ENCODE measurements at regions not wholly inside any gene's neighbourhood (a gene's known extent, or its start where the extent isn't known, plus 50 kb on each side); places are given as distances from the start of the nearest gene placed in this dataset.

- no peak overlapping the region for H3K4me3 ChIP-seq (ENCODE audit: low read depth in 2 of 2, low read length in 2 of 2)
- CTCF ChIA-PET, result no interaction called here
- in situ Hi-C loops (cut with HindIII; ENCODE audit: low pct_unique_long_range_greater_than_20kb, low sequenced_read_pairs) (no loop called here), intact Hi-C loops (cut with micrococcal nuclease; ENCODE audit: unreplicated experiment) (no loop called here)
- H3K36me3 ChIP-seq (ENCODE audit: control insufficient read depth, insufficient read depth, low read length), result no peaks in the 10 kb centered on the region
- no TSS peak for BruUV-seq (replicated peaks)
- no peaks in the 10 kb centered on the region for H3K9me3 ChIP-seq (ENCODE audit: control insufficient read depth, insufficient read depth, low read depth, low read length)
- no peak for TF ChIP-seq TCF7L2 (IDR thresholded peaks at IDR 0.05; ENCODE audit: low read depth, low read length)
- no peak for TF ChIP-seq POLR2AphosphoS5 (IDR thresholded peaks at IDR 0.05; ENCODE audit: low read depth, low read length)
- no peak for TF ChIP-seq REST (IDR thresholded peaks at IDR 0.05; ENCODE audit: insufficient read depth in 1 of 2, low read depth in 2 of 2, low read length in 1 of 2)
- no peak for TF ChIP-seq SIN3A (IDR thresholded peaks at IDR 0.05; ENCODE audit: borderline replicate concordance, insufficient read depth, low read depth, low read length)
- TF ChIP-seq CTCF (IDR thresholded peaks at IDR 0.05), result no peak
- POLR2A ChIA-PET, result no interaction called here
- no peak for ATAC-seq
- no peaks in the 10 kb centered on the region for H3K4me1 ChIP-seq (ENCODE audit: control insufficient read depth, insufficient read depth, low read length)
- no peak for DNase-seq (ENCODE audit: low read depth, low spot score)
- no peaks in the 10 kb centered on the region; the same call in 1 of the 2 replicates for H3K27me3 ChIP-seq (ENCODE audit: control insufficient read depth, insufficient read depth, low read length)
- H3K27ac ChIP-seq (ENCODE audit: low read length), result no peak overlapping the region
Measured at GRCh38 chr12:3987571-3987970, 114.4 kb upstream of the PARP11 start.

DNA sequence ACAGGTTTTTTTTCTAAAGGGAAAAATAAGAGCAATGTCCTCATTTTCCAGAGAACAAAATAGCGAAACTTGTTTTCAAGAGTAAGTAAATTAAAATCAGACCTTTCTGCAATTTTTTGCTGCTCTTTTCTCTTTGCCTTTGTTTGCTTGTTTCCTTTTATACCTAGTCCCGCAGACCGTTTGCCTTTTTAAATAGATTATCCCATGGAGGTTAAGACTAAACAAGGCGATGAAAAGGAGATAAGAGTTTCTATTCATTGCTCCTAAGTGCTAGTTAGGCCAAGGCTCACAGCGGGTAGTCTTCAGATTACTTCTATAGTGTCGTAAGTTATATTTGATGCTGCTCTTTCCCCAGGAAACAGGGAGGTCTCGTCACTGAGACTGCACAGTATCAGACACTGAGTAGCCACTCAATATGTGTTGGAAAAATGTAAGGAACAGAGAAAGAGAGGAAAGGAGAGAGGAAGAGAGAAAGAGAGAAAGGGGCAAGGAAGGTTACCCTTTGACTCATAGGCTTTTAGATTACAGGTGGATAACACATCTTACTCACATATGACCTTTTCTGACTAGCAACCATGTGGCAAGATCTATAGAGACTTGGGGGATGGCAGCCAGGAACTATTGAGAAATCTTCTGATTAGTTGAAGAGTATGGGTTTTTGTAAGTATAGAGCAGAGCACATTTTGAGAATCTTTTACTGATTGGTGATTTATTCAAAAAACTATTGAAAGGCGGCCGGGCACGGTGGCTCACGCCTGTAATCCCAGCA, 107.5 kb upstream of the PARP11 start:
- no peaks in the 10 kb centered on the region for H3K27me3 ChIP-seq (ENCODE audit: control insufficient read depth, insufficient read depth, low read length)
- in situ Hi-C loops (cut with HindIII; ENCODE audit: low pct_unique_long_range_greater_than_20kb, low sequenced_read_pairs) (no loop called here), intact Hi-C loops (cut with micrococcal nuclease; ENCODE audit: unreplicated experiment) (no loop called here)
- no TSS peak for BruUV-seq (replicated peaks)
- no peak overlapping the region for H3K4me3 ChIP-seq (ENCODE audit: low read depth in 2 of 2, low read length in 2 of 2)
- ATAC-seq, result no peak
- ChIA-PET POLR2A (no interaction called here), CTCF (interaction anchor here (0.8 kb wide), 1 partner anchor 18 kb away, joined by 3 read pairs; no protein-coding TSS in a partner anchor)
- TF ChIP-seq TCF7L2 (IDR thresholded peaks at IDR 0.05; ENCODE audit: low read depth, low read length) (no peak), POLR2AphosphoS5 (IDR thresholded peaks at IDR 0.05; ENCODE audit: low read depth, low read length) (no peak)
- H3K9me3 ChIP-seq (ENCODE audit: control insufficient read depth, insufficient read depth, low read depth, low read length), result no peaks in the 10 kb centered on the region
- H3K27ac ChIP-seq (ENCODE audit: low read length), result no peak overlapping the region
- H3K4me1 ChIP-seq (ENCODE audit: control insufficient read depth, insufficient read depth, low read length), result no peaks in the 10 kb centered on the region
- H3K36me3 ChIP-seq (ENCODE audit: control insufficient read depth, insufficient read depth, low read length), result no peaks in the 10 kb centered on the region
- DNase-seq (ENCODE audit: low read depth, low spot score), result no peak

DNA sequence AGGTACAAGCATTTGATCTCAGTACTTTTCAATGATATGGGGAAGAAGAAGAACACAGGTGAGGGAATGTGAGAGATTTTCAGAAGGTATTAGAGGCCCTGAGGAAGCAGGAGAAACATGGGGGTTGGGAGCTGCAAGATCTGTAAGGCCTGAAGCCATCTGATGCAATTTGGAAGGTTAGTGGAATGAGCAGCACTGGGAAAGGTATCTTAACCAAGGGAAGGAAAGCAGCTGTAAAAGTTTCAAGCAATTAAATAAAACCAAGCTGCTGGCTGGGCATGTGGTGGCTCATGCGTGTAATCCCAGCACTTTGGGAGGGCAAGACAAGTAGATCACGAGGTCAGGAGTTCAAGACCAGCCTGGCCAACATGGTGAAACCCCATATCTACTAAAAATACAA, 104.4 kb upstream of the PARP11 start:
- POLR2A ChIA-PET, result no interaction called here
- in situ Hi-C loops (cut with HindIII; ENCODE audit: low pct_unique_long_range_greater_than_20kb, low sequenced_read_pairs) (no loop called here), intact Hi-C loops (cut with micrococcal nuclease; ENCODE audit: unreplicated experiment) (no loop called here)
- CTCF ChIA-PET, result no interaction called here
- DNase-seq (ENCODE audit: low read depth, low spot score) (no peak), ATAC-seq (no peak)
- no peaks in the 10 kb centered on the region for H3K36me3 ChIP-seq (ENCODE audit: control insufficient read depth, insufficient read depth, low read length)
- no peaks in the 10 kb centered on the region for H3K9me3 ChIP-seq (ENCODE audit: control insufficient read depth, insufficient read depth, low read depth, low read length)
- TF ChIP-seq TCF7L2 (IDR thresholded peaks at IDR 0.05; ENCODE audit: low read depth, low read length), result no peak
- BruUV-seq (replicated peaks), result no TSS peak
- no peak overlapping the region for H3K27ac ChIP-seq (ENCODE audit: low read length)
- peaks cover 3% of the 10 kb centered on the region; the same call in 1 of the 2 replicates for H3K27me3 ChIP-seq (ENCODE audit: control insufficient read depth, insufficient read depth, low read length)
- H3K4me1 ChIP-seq (ENCODE audit: control insufficient read depth, insufficient read depth, low read length), result no peaks in the 10 kb centered on the region
- H3K4me3 ChIP-seq (ENCODE audit: low read depth in 2 of 2, low read length in 2 of 2), result no peak overlapping the region
